ENCODE measurements at regions not wholly inside any gene's neighbourhood (a gene's known extent, or its start where the extent isn't known, plus 50 kb on each side); places are given as distances from the start of the nearest gene placed in this dataset.

- no TSS peak for BruUV-seq (replicated peaks)
- Histone ChIP-seq H3K27me3 (replicated peaks; ENCODE audit: control insufficient read depth, insufficient read depth, low read length) (no peaks in the 10 kb centered on the region), H3K4me1 (no peaks in the 10 kb centered on the region), H3K9me3 (no peaks in the 10 kb centered on the region), H3K36me3 (ENCODE audit: control insufficient read depth, insufficient read depth, low read length) (no peaks in the 10 kb centered on the region), H3K4me3 (ENCODE audit: low read depth, low read length) (no peak overlapping the region)
- no peak for TF ChIP-seq CTCF (IDR thresholded peaks at IDR 0.05; ENCODE audit: insufficient read depth in 1 of 2, low read depth in 1 of 2, low read length in 1 of 2, severe bottlenecking in 1 of 2, unreplicated experiment in 1 of 2)
- H3K36me3 Mint-ChIP-seq (ENCODE audit: insufficient read depth, unreplicated experiment) = no peaks in the 10 kb centered on the region
- H3K4me1 Mint-ChIP-seq (ENCODE audit: low read depth, unreplicated experiment) = no peaks in the 10 kb centered on the region
- H3K27me3 Mint-ChIP-seq (ENCODE audit: insufficient read depth, unreplicated experiment) = no peaks in the 10 kb centered on the region
- H3K27ac Mint-ChIP-seq (ENCODE audit: unreplicated experiment) = no peak overlapping the region
- POLR2A ChIA-PET = no interaction called here
- no peak overlapping the region for H3K4me3 Mint-ChIP-seq (ENCODE audit: unreplicated experiment)
- CTCF ChIA-PET = no interaction called here
- intact Hi-C loops (cut with micrococcal nuclease; ENCODE audit: unreplicated experiment) = no loop called here
- peaks cover 2% of the 10 kb centered on the region for H3K9me3 Mint-ChIP-seq (ENCODE audit: unreplicated experiment)
- DNase-seq = no peak
Measured at GRCh38 chr5:144979516-144980264, 809.0 kb downstream of the KCTD16 start.

GRCh38 chr5:144972317-144972716, 801.6 kb downstream of the KCTD16 start:
- no peaks in the 10 kb centered on the region for H3K27me3 ChIP-seq (replicated peaks; ENCODE audit: control insufficient read depth, insufficient read depth, low read length)
- intact Hi-C loops (cut with micrococcal nuclease; ENCODE audit: unreplicated experiment) = no loop called here
- CTCF ChIA-PET = no interaction called here
- Mint-ChIP-seq H3K4me3 (ENCODE audit: unreplicated experiment) (no peak overlapping the region), H3K4me1 (ENCODE audit: low read depth, unreplicated experiment) (no peaks in the 10 kb centered on the region), H3K27ac (ENCODE audit: unreplicated experiment) (no peak overlapping the region), H3K27me3 (ENCODE audit: insufficient read depth, unreplicated experiment) (no peaks in the 10 kb centered on the region), H3K36me3 (ENCODE audit: insufficient read depth, unreplicated experiment) (no peaks in the 10 kb centered on the region), H3K9me3 (ENCODE audit: unreplicated experiment) (peaks cover 15% of the 10 kb centered on the region)
- H3K36me3 ChIP-seq (ENCODE audit: control insufficient read depth, insufficient read depth, low read length) = no peaks in the 10 kb centered on the region
- TF ChIP-seq CTCF (IDR thresholded peaks at IDR 0.05; ENCODE audit: insufficient read depth in 1 of 2, low read depth in 1 of 2, low read length in 1 of 2, severe bottlenecking in 1 of 2, unreplicated experiment in 1 of 2) = no peak
- BruUV-seq (replicated peaks) = no TSS peak
- H3K9me3 ChIP-seq = no peaks in the 10 kb centered on the region
- POLR2A ChIA-PET = no interaction called here
- H3K4me3 ChIP-seq (ENCODE audit: low read depth, low read length) = no peak overlapping the region
- no peak for DNase-seq
- no peaks in the 10 kb centered on the region for H3K4me1 ChIP-seq

GRCh38 chr5:144971108-144971850, 800.6 kb downstream of the KCTD16 start:
- Histone ChIP-seq H3K27me3 (replicated peaks; ENCODE audit: control insufficient read depth, insufficient read depth, low read length) (no peaks in the 10 kb centered on the region), H3K4me3 (ENCODE audit: low read depth, low read length) (no peak overlapping the region), H3K4me1 (no peaks in the 10 kb centered on the region), H3K9me3 (no peaks in the 10 kb centered on the region), H3K36me3 (ENCODE audit: control insufficient read depth, insufficient read depth, low read length) (no peaks in the 10 kb centered on the region)
- Mint-ChIP-seq H3K27me3 (ENCODE audit: insufficient read depth, unreplicated experiment) (no peaks in the 10 kb centered on the region), H3K4me3 (ENCODE audit: unreplicated experiment) (no peak overlapping the region), H3K4me1 (ENCODE audit: low read depth, unreplicated experiment) (no peaks in the 10 kb centered on the region), H3K36me3 (ENCODE audit: insufficient read depth, unreplicated experiment) (no peaks in the 10 kb centered on the region), H3K9me3 (ENCODE audit: unreplicated experiment) (peaks cover 15% of the 10 kb centered on the region), H3K27ac (ENCODE audit: unreplicated experiment) (no peak overlapping the region)
- no peak for TF ChIP-seq CTCF (IDR thresholded peaks at IDR 0.05; ENCODE audit: insufficient read depth in 1 of 2, low read depth in 1 of 2, low read length in 1 of 2, severe bottlenecking in 1 of 2, unreplicated experiment in 1 of 2)
- CTCF ChIA-PET = no interaction called here
- intact Hi-C loops (cut with micrococcal nuclease; ENCODE audit: unreplicated experiment) = no loop called here
- no TSS peak for BruUV-seq (replicated peaks)
- DNase-seq = no peak
- POLR2A ChIA-PET = no interaction called here
